ENCODE measurements at regions not wholly inside any gene's neighbourhood (a gene's known extent, or its start where the extent isn't known, plus 50 kb on each side); places are given as distances from the start of the nearest gene placed in this dataset.
"Not testable (repeated sequence)": the region's sequence is repeated elsewhere in the genome, so short reads cannot be mapped to it uniquely, and the experiment has no call there.

DNA sequence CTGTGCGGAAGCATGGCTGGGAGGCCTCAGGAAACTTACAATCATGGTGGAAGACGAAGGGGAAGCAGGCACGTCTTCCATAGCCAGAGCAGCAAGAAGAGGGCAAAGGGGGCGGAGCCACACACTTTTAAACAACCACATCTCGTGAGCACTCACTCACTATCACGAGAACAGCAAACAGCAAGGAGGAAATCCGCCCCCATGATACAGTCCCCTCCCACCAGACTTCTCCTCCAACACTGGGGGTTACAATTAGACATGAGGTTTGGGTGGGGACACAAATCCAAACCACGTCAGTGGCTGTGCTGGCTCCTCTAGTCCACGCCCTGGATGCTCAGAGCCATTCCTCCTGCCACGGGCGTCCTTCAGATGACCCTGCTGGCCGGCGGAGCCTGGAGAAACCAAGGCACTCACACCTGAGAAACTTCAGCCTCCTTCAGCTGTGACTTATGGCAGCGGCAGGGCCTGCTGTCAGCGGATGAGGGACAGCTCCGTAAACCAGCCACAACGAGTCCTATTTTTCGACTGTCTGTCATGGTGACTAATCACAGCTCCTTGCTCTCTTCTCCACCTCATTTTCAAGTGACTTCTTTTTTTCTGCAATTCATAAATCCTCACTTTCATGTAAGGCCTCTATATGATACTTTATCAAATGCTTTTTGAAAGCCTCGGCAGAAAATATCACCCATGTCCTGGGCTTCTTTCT is 167.9 kb upstream of the PFKP start:
- no peak overlapping the region for H3K4me3 ChIP-seq (ENCODE audit: low read depth, low read length)
- DNase-seq (ENCODE audit: low read depth): no peak
- TF ChIP-seq, protein P1, sequence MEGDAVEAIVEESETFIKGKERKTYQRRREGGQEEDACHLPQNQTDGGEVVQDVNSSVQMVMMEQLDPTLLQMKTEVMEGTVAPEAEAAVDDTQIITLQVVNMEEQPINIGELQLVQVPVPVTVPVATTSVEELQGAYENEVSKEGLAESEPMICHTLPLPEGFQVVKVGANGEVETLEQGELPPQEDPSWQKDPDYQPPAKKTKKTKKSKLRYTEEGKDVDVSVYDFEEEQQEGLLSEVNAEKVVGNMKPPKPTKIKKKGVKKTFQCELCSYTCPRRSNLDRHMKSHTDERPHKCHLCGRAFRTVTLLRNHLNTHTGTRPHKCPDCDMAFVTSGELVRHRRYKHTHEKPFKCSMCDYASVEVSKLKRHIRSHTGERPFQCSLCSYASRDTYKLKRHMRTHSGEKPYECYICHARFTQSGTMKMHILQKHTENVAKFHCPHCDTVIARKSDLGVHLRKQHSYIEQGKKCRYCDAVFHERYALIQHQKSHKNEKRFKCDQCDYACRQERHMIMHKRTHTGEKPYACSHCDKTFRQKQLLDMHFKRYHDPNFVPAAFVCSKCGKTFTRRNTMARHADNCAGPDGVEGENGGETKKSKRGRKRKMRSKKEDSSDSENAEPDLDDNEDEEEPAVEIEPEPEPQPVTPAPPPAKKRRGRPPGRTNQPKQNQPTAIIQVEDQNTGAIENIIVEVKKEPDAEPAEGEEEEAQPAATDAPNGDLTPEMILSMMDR (IDR thresholded peaks at IDR 0.05; ENCODE audit: insufficient read depth, low read length): no peak

DNA sequence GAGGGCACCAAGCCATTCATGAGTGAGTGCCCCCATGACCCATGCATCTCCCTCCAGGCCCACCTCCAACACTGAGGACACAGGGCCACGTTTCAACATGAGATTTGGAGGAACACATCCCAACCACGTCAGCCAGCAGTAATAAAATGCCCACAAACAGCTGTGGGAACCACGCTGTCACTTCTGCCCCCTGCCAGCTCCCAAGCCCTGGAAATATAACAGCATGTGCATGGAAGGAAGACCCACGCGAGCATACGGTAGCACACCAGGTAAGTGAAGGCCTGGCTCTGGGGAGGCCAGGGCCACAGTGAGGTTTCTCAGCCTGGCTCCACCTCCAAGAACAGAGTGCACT is 168.9 kb upstream of the PFKP start:
- TF ChIP-seq, protein P1 (IDR thresholded peaks at IDR 0.05; ENCODE audit: insufficient read depth, low read length): no peak
- no peak for DNase-seq (ENCODE audit: low read depth)
- no peak overlapping the region for H3K4me3 ChIP-seq (ENCODE audit: low read depth, low read length)

DNA sequence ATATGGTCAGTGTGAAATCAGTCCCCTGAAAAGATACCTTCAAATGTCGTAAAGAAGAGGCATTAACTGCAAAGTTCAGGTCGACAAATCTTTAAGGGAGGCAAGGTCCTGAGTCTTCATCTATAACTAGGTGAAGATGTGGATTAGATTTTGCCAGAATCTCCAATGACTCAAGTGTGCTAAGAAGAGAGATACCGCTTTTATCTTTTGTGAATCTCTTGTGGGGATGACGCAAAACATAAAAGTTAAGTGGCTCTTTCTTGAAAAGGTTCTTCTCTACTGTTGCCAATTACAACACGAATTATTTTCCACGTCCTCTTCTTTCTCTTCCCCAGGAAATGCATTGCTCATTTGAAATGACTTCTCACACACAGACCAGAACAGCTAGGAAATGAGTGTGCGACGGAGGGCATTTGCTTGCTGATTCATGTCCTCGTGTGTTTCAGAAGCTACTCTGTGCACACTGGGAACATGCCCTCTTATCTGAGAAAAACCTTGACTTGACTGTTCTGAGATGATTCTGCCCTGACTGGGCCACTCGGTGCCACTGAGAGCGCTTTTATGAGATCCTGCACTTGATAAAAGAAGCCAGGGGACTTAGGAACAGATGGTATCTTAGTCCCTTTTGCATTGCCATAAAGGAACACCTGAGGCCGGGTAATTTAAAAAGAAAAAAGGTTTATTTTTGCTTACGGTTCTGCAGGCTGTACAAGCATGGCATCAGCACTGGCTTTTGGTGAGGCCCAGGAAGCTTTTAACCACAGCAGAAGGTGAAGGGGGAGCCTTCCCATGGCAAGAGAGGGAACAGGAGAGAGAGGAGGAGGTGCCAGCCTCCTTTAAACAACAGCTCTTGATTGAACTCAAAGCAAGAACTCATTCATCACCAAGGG is 169.5 kb upstream of the PFKP start:
- peak; percentile 2 for DNase-seq (ENCODE audit: low read depth)

DNA sequence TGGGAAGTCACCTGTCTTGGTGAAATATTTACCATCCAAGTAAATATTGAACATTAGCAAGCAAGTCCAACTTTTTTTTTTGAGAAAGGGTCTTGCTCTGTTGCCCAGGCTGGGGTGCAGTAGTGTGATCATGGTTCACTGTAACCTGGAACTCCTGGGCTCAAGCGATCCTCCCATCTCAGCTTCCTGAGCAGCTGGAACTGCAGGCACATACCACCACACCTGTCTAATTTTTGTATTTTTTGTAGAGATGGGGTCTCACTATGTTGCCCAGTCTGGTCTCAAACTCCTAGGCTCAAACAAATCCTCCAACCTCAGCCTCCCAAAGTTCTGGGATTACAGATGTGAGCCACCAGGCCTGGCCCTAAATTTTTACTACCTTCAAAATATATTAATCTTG is 171.0 kb upstream of the PFKP start:
- not testable (repeated sequence) for H3K4me3 ChIP-seq (ENCODE audit: low read depth, low read length); DNase-seq (ENCODE audit: low read depth)

More for the DNA sequence above, 169.5 kb upstream of the PFKP start:
- TF ChIP-seq, protein P1 (IDR thresholded peaks at IDR 0.05; ENCODE audit: insufficient read depth, low read length): no peak
- H3K4me3 ChIP-seq (ENCODE audit: low read depth, low read length): no peak overlapping the region

DNA sequence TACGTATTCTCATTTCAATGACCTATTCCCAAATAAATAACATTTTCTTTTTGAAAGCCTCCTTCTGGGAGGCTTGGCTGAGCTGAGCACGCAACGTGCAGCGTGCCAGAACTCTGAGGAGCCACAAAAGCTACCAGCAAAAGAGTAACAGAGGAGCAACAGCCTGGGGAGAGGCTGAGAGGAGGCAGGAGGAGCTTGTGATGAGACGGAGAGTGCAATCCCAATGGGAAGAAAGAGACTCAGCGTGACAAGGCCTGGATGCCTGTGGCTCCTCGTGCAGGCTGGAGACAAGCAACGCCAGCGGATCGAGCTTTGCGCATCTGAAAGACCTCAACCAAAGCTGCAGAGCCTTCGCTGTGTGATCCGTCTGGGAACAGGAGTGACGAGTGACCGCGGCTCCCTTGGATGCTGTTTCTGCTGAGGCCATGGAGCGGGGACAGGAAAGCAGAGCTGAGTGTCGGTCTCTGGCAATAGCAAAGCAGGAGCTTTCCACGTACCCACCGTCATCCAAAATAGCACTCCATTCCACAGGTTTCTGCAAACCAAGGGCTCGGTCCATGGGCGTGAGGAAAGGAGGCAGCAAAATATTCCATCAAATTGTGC is 171.7 kb upstream of the PFKP start:
- TF ChIP-seq, protein P1 (IDR thresholded peaks at IDR 0.05; ENCODE audit: insufficient read depth, low read length): no peak
- H3K4me3 ChIP-seq (ENCODE audit: low read depth, low read length): no peak overlapping the region
- no peak for DNase-seq (ENCODE audit: low read depth)

DNA sequence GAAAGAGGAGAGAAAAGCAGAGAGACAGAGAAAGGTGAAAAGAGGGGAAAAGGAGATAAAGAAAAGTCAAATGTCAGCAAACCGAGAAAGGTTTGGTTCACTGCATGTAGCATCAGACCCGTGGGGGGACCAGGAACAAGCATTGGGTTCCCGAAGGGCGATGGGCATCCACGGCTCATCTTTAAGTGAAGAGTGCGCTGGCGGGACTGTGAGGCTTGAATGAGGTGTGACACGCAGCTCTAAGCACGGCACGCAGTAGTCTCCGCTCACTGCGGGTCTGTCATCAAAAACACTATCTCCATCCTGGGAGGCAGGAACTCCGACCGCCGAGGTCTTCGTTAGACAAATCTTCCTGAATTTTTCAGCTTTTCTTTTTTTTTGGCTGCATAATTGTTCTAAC is 173.4 kb upstream of the PFKP start:
- TF ChIP-seq, protein P1 (IDR thresholded peaks at IDR 0.05; ENCODE audit: insufficient read depth, low read length): no peak
- H3K4me3 ChIP-seq (ENCODE audit: low read depth, low read length): no peak overlapping the region
- no peak for DNase-seq (ENCODE audit: low read depth)
